ENCODE measurements at regions not wholly inside any gene's neighbourhood (a gene's known extent, or its start where the extent isn't known, plus 50 kb on each side); places are given as distances from the start of the nearest gene placed in this dataset.
"Not testable (repeated sequence)": the region's sequence is repeated elsewhere in the genome, so short reads cannot be mapped to it uniquely, and the experiment has no call there.

GRCh38 chr21:8255094-8255493, 2266.3 kb upstream of the TPTE start:
- TF ChIP-seq EZH2 (IDR thresholded peaks at IDR 0.05; ENCODE audit: borderline replicate concordance, insufficient read depth, low read depth, low read length, poor library complexity, severe bottlenecking); CTCF (IDR thresholded peaks at IDR 0.05): not testable (repeated sequence)

Measured in B cell (primary cell).